ENCODE measurements at regions not wholly inside any gene's neighbourhood (a gene's known extent, or its start where the extent isn't known, plus 50 kb on each side); places are given as distances from the start of the nearest gene placed in this dataset.

DNA sequence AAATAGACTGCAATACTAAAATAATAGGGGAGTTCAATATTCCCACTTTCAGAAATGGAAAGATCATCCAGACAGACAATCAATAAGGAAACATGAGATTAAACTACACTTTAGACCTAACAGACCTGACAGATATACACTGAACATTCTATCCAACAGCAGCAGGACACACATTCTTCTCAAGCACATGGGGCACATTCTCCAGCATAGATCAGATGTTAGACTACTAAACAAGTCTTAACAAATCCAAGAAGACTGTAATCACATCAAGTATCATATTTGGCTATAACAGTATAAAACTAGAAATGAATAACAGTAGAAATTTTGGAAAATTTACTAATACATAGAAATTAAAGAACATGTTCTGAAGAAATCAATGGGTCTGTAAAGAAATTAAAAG lies 458.9 kb upstream of the ANKRD30A start:
- H3K9me3 ChIP-seq (ENCODE audit: control insufficient read depth in 1 of 2, insufficient read depth in 1 of 2, low read depth in 1 of 2, low read length in 2 of 2) = peaks cover 0 to 18% of the 10 kb centered on the region in 2 experiments; a peak in 2 of 4 replicates
- H3K27ac ChIP-seq (ENCODE audit: low read depth, low read length) = no peak overlapping the region
- no peak overlapping the region for H2AFZ ChIP-seq (ENCODE audit: low read depth, low read length, poor library complexity, severe bottlenecking)
- TF ChIP-seq CBX3 (IDR thresholded peaks at IDR 0.05; ENCODE audit: low read depth) = no peak
- no peak for TF ChIP-seq POLR2AphosphoS5 (IDR thresholded peaks at IDR 0.05; ENCODE audit: low read depth, low read length)
- no peak for TF ChIP-seq TCF7L2 (IDR thresholded peaks at IDR 0.05; ENCODE audit: borderline replicate concordance, extremely low read depth, insufficient read depth, insufficient read length)
- TF ChIP-seq YY1 (IDR thresholded peaks at IDR 0.05; ENCODE audit: extremely low read depth, insufficient replicate concordance, low read depth, low read length) = no peak
- no peak for TF ChIP-seq SP1 (IDR thresholded peaks at IDR 0.05; ENCODE audit: low read depth)
- TF ChIP-seq POLR2A (IDR thresholded peaks at IDR 0.05; ENCODE audit: borderline replicate concordance, extremely low read depth, insufficient read depth, insufficient read length) = no peak
- no peak for TF ChIP-seq ZNF274 (IDR thresholded peaks at IDR 0.05; ENCODE audit: low read depth, low read length)
- no peak for TF ChIP-seq SIN3A (IDR thresholded peaks at IDR 0.05; ENCODE audit: low read depth)
- TF ChIP-seq MAX (IDR thresholded peaks at IDR 0.05) = no peak
- TF ChIP-seq JUND (IDR thresholded peaks at IDR 0.05) = no peak
- no peak for TF ChIP-seq EZH2 (IDR thresholded peaks at IDR 0.05)
- TF ChIP-seq ELF1 (IDR thresholded peaks at IDR 0.05; ENCODE audit: borderline replicate concordance, low read depth) = no peak
- no peak for TF ChIP-seq CEBPB (IDR thresholded peaks at IDR 0.05; ENCODE audit: low read depth)
- no peak for TF ChIP-seq FOSL1 (IDR thresholded peaks at IDR 0.05; ENCODE audit: low read depth)
- no peak for TF ChIP-seq EZH2phosphoT487 (IDR thresholded peaks at IDR 0.05; ENCODE audit: borderline replicate concordance)
- ATAC-seq (no peak), DNase-seq (ENCODE audit: low read depth, low spot score) (no peak)
- H3K4me3 ChIP-seq (replicated peaks in 1 of 2; ENCODE audit: low read depth in 1 of 2, low read length in 2 of 2) = no peak overlapping the region
- H3K27me3 ChIP-seq (ENCODE audit: insufficient read depth, low read length) = no peaks in the 10 kb centered on the region
- ChIA-PET RAD21 (ENCODE audit: low non-redundant PET in 1 of 2, low total read pairs in 2 of 2, uncharacterized antibody in 2 of 2, unreplicated experiment in 2 of 2) (no interaction called here), CTCF (no interaction called here), POLR2A (no interaction called here)
- no peak overlapping the region for H3K9ac ChIP-seq (ENCODE audit: low read length)
- no peaks in the 10 kb centered on the region for H3K9me2 ChIP-seq (ENCODE audit: insufficient read depth)
- no peak overlapping the region for H3K4me2 ChIP-seq (ENCODE audit: low read length)
- H4K20me1 ChIP-seq (ENCODE audit: insufficient read depth) = no peaks in the 10 kb centered on the region
- no peaks in the 10 kb centered on the region for H3K4me1 ChIP-seq (ENCODE audit: control insufficient read depth in 1 of 2, insufficient read depth in 2 of 2, low read length in 2 of 2)
- no peaks in the 10 kb centered on the region for H3K36me3 ChIP-seq (ENCODE audit: control insufficient read depth in 1 of 2, insufficient read depth in 2 of 2, low read length in 2 of 2)
- no TSS peak for BruUV-seq (replicated peaks)
- H3K79me2 ChIP-seq (ENCODE audit: insufficient read depth, low read length) = no peaks in the 10 kb centered on the region
- intact Hi-C loops (cut with micrococcal nuclease) = no loop called here
